22Rv1 (cell line): ENCODE measurements at regions not wholly inside any gene's neighbourhood (a gene's known extent, or its start where the extent isn't known, plus 50 kb on each side); places are given as distances from the start of the nearest gene placed in this dataset.

ENCODE experiments used
- ZFX ChIP-seq: fragments of 450-650 bp; IDR thresholded peaks from 2 replicates; pipeline ENCODE4 v1.6.1; 2017; ENCODE audit warnings: antibody characterized with exemption, borderline replicate concordance
- TF ChIP-seq, protein P1 (sequence below): fragments of 450-650 bp; IDR thresholded peaks from 2 replicates; pipeline ENCODE4 v1.5.1; 2017; ENCODE audit warnings: mild to moderate bottlenecking

DNA sequence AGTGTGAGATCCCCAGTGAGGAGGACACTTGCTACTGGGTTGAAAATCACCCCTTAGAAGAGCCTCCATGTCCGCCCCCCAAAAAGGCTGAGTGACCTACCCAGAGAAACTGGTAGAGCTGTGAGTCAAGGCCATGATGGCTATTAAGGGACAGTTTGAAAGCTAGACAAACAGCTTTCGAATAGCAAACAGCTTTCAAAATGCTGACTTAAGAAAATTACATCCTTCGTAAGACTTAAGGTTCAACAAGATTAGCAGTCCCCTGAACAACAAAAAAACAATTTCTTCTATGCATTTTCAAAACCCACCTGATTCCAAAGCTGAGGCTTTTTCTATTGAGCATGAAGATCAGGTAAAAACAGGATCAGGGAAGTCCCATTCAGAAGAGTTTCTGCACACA is 269.7 kb upstream of the SOX2 start:
- TF ChIP-seq, protein P1, sequence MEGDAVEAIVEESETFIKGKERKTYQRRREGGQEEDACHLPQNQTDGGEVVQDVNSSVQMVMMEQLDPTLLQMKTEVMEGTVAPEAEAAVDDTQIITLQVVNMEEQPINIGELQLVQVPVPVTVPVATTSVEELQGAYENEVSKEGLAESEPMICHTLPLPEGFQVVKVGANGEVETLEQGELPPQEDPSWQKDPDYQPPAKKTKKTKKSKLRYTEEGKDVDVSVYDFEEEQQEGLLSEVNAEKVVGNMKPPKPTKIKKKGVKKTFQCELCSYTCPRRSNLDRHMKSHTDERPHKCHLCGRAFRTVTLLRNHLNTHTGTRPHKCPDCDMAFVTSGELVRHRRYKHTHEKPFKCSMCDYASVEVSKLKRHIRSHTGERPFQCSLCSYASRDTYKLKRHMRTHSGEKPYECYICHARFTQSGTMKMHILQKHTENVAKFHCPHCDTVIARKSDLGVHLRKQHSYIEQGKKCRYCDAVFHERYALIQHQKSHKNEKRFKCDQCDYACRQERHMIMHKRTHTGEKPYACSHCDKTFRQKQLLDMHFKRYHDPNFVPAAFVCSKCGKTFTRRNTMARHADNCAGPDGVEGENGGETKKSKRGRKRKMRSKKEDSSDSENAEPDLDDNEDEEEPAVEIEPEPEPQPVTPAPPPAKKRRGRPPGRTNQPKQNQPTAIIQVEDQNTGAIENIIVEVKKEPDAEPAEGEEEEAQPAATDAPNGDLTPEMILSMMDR = no peak
- TF ChIP-seq ZFX = no peak
